ENCODE measurements at regions not wholly inside any gene's neighbourhood (a gene's known extent, or its start where the extent isn't known, plus 50 kb on each side); places are given as distances from the start of the nearest gene placed in this dataset.

GRCh38 chr12:68434391-68435298, 102.5 kb upstream of the MDM1 start:
- no peaks in the 10 kb centered on the region for H3K9me3 Mint-ChIP-seq (ENCODE audit: unreplicated experiment)
- no peaks in the 10 kb centered on the region for H3K27me3 Mint-ChIP-seq (ENCODE audit: unreplicated experiment)
- H3K4me3 Mint-ChIP-seq (ENCODE audit: unreplicated experiment): no peak overlapping the region
- H3K36me3 Mint-ChIP-seq (ENCODE audit: low read depth, unreplicated experiment): peaks cover 4% of the 10 kb centered on the region
- DNase-seq (ENCODE audit: low spot score): no peak
- H3K27ac Mint-ChIP-seq (ENCODE audit: unreplicated experiment): no peak overlapping the region
- H3K4me1 Mint-ChIP-seq (ENCODE audit: unreplicated experiment): no peaks in the 10 kb centered on the region
- TF ChIP-seq CTCF (IDR thresholded peaks at IDR 0.05; ENCODE audit: unreplicated experiment): no peak

- H3K27ac Mint-ChIP-seq (ENCODE audit: unreplicated experiment): no peak overlapping the region
- H3K36me3 Mint-ChIP-seq (ENCODE audit: low read depth, unreplicated experiment): peaks cover 4% of the 10 kb centered on the region
- no peaks in the 10 kb centered on the region for H3K4me1 Mint-ChIP-seq (ENCODE audit: unreplicated experiment)
- H3K4me3 Mint-ChIP-seq (ENCODE audit: unreplicated experiment): no peak overlapping the region
- no peaks in the 10 kb centered on the region for H3K27me3 Mint-ChIP-seq (ENCODE audit: unreplicated experiment)
- no peak for TF ChIP-seq CTCF (IDR thresholded peaks at IDR 0.05; ENCODE audit: unreplicated experiment)
- no peak for DNase-seq (ENCODE audit: low spot score)
- H3K9me3 Mint-ChIP-seq (ENCODE audit: unreplicated experiment): no peaks in the 10 kb centered on the region
These were observed 103.1 kb upstream of the MDM1 start for GRCh38 chr12:68435299-68435637.

DNA sequence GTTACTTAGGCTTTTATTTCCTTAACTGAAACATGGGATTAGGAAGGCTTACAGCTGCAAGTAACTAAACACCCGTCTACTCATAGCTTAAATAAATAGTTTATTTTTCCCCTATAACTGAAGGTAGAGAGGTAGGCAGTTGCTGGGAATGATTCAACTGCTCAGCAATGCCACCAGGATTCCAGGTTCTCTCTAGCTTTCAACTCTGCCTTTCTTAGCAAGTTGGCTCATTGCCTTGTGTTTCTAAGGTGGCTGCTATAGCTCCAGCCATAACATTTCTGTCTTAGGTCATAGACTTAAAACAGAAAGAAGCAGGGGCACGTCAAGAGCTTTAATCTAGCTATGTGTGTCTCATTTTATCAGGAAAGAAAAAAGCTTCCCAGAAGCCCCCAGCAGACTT, 103.7 kb upstream of the MDM1 start:
- TF ChIP-seq CTCF (IDR thresholded peaks at IDR 0.05; ENCODE audit: unreplicated experiment): no peak
- Mint-ChIP-seq H3K27ac (ENCODE audit: unreplicated experiment) (no peak overlapping the region), H3K27me3 (ENCODE audit: unreplicated experiment) (no peaks in the 10 kb centered on the region), H3K4me3 (ENCODE audit: unreplicated experiment) (no peak overlapping the region), H3K36me3 (ENCODE audit: low read depth, unreplicated experiment) (peaks cover 4% of the 10 kb centered on the region), H3K9me3 (ENCODE audit: unreplicated experiment) (no peaks in the 10 kb centered on the region), H3K4me1 (ENCODE audit: unreplicated experiment) (no peaks in the 10 kb centered on the region)
- DNase-seq (ENCODE audit: low spot score): no peak

DNA sequence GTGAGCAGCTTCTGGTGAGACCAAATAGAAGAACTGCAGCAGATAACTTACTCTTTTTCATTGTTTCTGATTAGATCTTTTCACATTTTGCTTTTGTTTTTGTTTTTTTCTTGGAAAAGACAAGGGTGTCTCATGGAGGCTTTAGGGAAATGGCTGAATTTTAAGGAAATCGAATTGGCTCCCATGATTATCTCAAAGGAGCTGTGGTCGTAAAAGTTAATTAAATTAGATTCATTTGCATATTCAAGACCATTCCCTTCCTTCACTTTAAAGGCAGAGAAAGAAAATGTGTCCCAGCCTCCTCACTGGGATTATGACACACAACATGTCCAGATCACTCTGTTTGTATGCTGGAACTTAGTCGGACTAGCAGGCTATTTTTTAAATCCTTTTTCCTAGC, 106.4 kb upstream of the MDM1 start:
- Mint-ChIP-seq H3K9me3 (ENCODE audit: unreplicated experiment) (no peaks in the 10 kb centered on the region), H3K36me3 (ENCODE audit: low read depth, unreplicated experiment) (peaks cover 8% of the 10 kb centered on the region), H3K27ac (ENCODE audit: unreplicated experiment) (no peak overlapping the region), H3K4me1 (ENCODE audit: unreplicated experiment) (no peaks in the 10 kb centered on the region), H3K4me3 (ENCODE audit: unreplicated experiment) (no peak overlapping the region), H3K27me3 (ENCODE audit: unreplicated experiment) (peaks cover 1% of the 10 kb centered on the region)
- no peak for TF ChIP-seq CTCF (IDR thresholded peaks at IDR 0.05; ENCODE audit: unreplicated experiment)
- DNase-seq (ENCODE audit: low spot score): no peak

DNA sequence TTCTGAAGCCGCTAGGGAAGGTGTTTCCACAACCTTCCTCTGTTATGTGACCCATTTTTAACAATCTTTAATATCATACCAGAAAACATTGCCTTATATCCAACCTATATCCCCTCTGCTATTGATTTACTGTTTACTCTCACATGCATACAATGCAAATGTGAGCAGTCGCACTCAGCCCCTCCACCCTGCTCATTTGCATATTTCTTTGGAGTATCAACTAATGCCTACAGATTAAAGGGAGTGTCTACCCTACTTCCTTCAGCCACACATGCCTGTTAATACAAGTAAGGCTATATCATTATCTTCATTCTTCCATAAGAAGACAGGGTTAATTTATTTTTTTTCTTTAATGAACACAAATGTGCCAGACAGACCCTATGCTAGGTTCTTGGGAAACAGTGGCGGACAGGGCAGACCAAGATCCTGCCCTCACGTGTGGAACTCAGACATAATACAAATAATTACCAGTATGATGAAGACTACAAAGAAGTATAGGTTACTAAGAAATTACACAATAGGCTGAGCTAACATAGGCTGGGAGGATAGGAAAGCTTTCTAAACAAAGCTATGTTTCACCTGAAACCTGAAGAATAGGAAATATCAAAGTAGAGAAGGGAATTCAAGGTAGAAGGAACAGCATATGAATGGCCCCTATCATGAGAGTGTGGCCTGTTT, 107.3 kb upstream of the MDM1 start:
- Mint-ChIP-seq H3K27ac (ENCODE audit: unreplicated experiment) (no peak overlapping the region), H3K4me3 (ENCODE audit: unreplicated experiment) (no peak overlapping the region), H3K9me3 (ENCODE audit: unreplicated experiment) (no peaks in the 10 kb centered on the region), H3K4me1 (ENCODE audit: unreplicated experiment) (no peaks in the 10 kb centered on the region), H3K27me3 (ENCODE audit: unreplicated experiment) (peaks cover 3% of the 10 kb centered on the region), H3K36me3 (ENCODE audit: low read depth, unreplicated experiment) (peaks cover 8% of the 10 kb centered on the region)
- no peak for TF ChIP-seq CTCF (IDR thresholded peaks at IDR 0.05; ENCODE audit: unreplicated experiment)
- no peak for DNase-seq (ENCODE audit: low spot score)

Measured in endothelial cell (in vitro differentiated cells).